ENCODE measurements at regions not wholly inside any gene's neighbourhood (a gene's known extent, or its start where the extent isn't known, plus 50 kb on each side); places are given as distances from the start of the nearest gene placed in this dataset.

GRCh38 chr13:85068231-85068630 lies 731.0 kb downstream of the SLITRK6 start:
- H4K8ac ChIP-seq (ENCODE audit: low read depth in 2 of 2, low read length in 2 of 2), result no peak overlapping the region
- no CpG with 5 or more reads among the region's 3 CpGs for WGBS, 2 experiments (ENCODE audit: extremely low coverage in 2 of 2, insufficient read length in 1 of 2)
- no peak overlapping the region for H3K18ac ChIP-seq (ENCODE audit: low read depth, low read length)
- no peak overlapping the region for H3K14ac ChIP-seq (replicated peaks; ENCODE audit: low read depth, low read length)
- BruUV-seq (replicated peaks), result no TSS peak
- no peak overlapping the region for H2AK9ac ChIP-seq (replicated peaks; ENCODE audit: low read depth, low read length, poor library complexity)
- H3K9ac ChIP-seq (ENCODE audit: low read depth, low read length), result no peak overlapping the region
- H3K56ac ChIP-seq (ENCODE audit: extremely low read depth, insufficient read depth, low read length), result no peak overlapping the region
- H3K4ac ChIP-seq (ENCODE audit: low read depth, low read length), result no peak overlapping the region
- no peak overlapping the region for H3K27ac ChIP-seq (ENCODE audit: insufficient read depth, low read length)
- H3K4me1 ChIP-seq (ENCODE audit: control insufficient read depth, insufficient read depth, low read length), result no peaks in the 10 kb centered on the region
- in situ Hi-C loops (cut with MboI; ENCODE audit: low sequenced_read_pairs) (no loop called here), intact Hi-C loops (cut with micrococcal nuclease) (no loop called here), dilution Hi-C loops (cut with HindIII; ENCODE audit: low sequenced_read_pairs, unreplicated experiment) (no loop called here)
- ATAC-seq (ENCODE audit: low read depth) (no peak), DNase-seq (no peak)
- no peak overlapping the region for H4K5ac ChIP-seq (ENCODE audit: low read depth, low read length)
- H4K91ac ChIP-seq (ENCODE audit: insufficient read depth, low read depth, low read length), result no peak overlapping the region
- no peaks in the 10 kb centered on the region for H3K79me1 ChIP-seq (ENCODE audit: low read depth in 1 of 2, low read length in 2 of 2)
- no peaks in the 10 kb centered on the region for H3K9me1 ChIP-seq (ENCODE audit: insufficient read depth, low read length)
- H3K4me2 ChIP-seq (ENCODE audit: low read depth, low read length), result no peak overlapping the region
- H2BK5ac ChIP-seq (ENCODE audit: low read depth, low read length, poor library complexity, severe bottlenecking), result no peak overlapping the region
- no peak overlapping the region for H3K4me3 ChIP-seq (ENCODE audit: insufficient read depth, low read depth, low read length)
- no peak overlapping the region for H2BK20ac ChIP-seq (ENCODE audit: low read depth, low read length)
- no peak overlapping the region for H2AK5ac ChIP-seq (ENCODE audit: low read depth, low read length)
- TF ChIP-seq CHD1 (IDR thresholded peaks at IDR 0.05; ENCODE audit: low read depth, low read length) (no peak), CEBPB (IDR thresholded peaks at IDR 0.05; ENCODE audit: low read depth, low read length) (no peak), BHLHE40 (IDR thresholded peaks at IDR 0.05; ENCODE audit: low read depth, low read length) (no peak), RAD21 (IDR thresholded peaks at IDR 0.05; ENCODE audit: low read length) (no peak), MXI1 (IDR thresholded peaks at IDR 0.05; ENCODE audit: borderline replicate concordance, low read depth, low read length) (no peak), FOS (IDR thresholded peaks at IDR 0.05; ENCODE audit: low read depth, low read length) (no peak), POLR2A (IDR thresholded peaks at IDR 0.05; ENCODE audit: low read depth, low read length) (no peak), SMC3 (IDR thresholded peaks at IDR 0.05; ENCODE audit: low read depth, low read length) (no peak)
- TF ChIP-seq, protein P1, sequence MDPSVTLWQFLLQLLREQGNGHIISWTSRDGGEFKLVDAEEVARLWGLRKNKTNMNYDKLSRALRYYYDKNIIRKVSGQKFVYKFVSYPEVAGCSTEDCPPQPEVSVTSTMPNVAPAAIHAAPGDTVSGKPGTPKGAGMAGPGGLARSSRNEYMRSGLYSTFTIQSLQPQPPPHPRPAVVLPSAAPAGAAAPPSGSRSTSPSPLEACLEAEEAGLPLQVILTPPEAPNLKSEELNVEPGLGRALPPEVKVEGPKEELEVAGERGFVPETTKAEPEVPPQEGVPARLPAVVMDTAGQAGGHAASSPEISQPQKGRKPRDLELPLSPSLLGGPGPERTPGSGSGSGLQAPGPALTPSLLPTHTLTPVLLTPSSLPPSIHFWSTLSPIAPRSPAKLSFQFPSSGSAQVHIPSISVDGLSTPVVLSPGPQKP (IDR thresholded peaks at IDR 0.05; ENCODE audit: borderline replicate concordance, low read depth, low read length), result no peak
- H2BK15ac ChIP-seq (ENCODE audit: low read depth, low read length), result no peak overlapping the region
- no peaks in the 10 kb centered on the region for H3K36me3 ChIP-seq (ENCODE audit: control insufficient read depth, insufficient read depth, low read length)
- H3K23ac ChIP-seq (ENCODE audit: low read depth, low read length), result no peak overlapping the region
- H2BK120ac ChIP-seq (ENCODE audit: low read depth, low read length), result no peak overlapping the region
- no peak overlapping the region for H2AFZ ChIP-seq (replicated peaks; ENCODE audit: low read length, poor library complexity)
- no peaks in the 10 kb centered on the region for H4K20me1 ChIP-seq (ENCODE audit: insufficient read depth, low read length)
- no peaks in the 10 kb centered on the region for H3K9me3 ChIP-seq (ENCODE audit: control insufficient read depth, insufficient read depth, low read length)
- H3K27me3 ChIP-seq (ENCODE audit: control insufficient read depth, insufficient read depth, low read length), result no peaks in the 10 kb centered on the region
- ChIA-PET POLR2A (ENCODE audit: unreplicated experiment) (no interaction called here), CTCF (no interaction called here)

Measured in IMR-90 (cell line).